Fibroblast of peridontal ligament (primary cell): ENCODE measurements at regions not wholly inside any gene's neighbourhood (a gene's known extent, or its start where the extent isn't known, plus 50 kb on each side); places are given as distances from the start of the nearest gene placed in this dataset.
A peak's percentile ranks its signal among the peaks of the same experiment; 100 is the strongest.

Experiments
- DNase-seq: peaks from one replicate; pipeline ENCODE4 v3.0.0-alpha.2; 2010; ENCODE audit errors: extremely low read depth

- DNase-seq, result no peak
Measured at GRCh38 chr3:98999675-99000074, 98.2 kb upstream of the DCBLD2 start.

GRCh38 chr3:98994128-98994762, 92.8 kb upstream of the DCBLD2 start:
- peak; percentile 89 for DNase-seq

- no peak for DNase-seq
Measured at GRCh38 chr3:98991393-98991792, 89.9 kb upstream of the DCBLD2 start.

- DNase-seq, result no peak
Measured at GRCh38 chr3:98990657-98991056, 89.2 kb upstream of the DCBLD2 start.

- DNase-seq, result peak; percentile 92
Measured at GRCh38 chr3:98986073-98986472, 84.6 kb upstream of the DCBLD2 start.

GRCh38 chr3:98985431-98985830, 83.9 kb upstream of the DCBLD2 start:
- no peak for DNase-seq

GRCh38 chr3:98984024-98984423, 82.5 kb upstream of the DCBLD2 start:
- no peak for DNase-seq

GRCh38 chr3:98982351-98982750, 80.9 kb upstream of the DCBLD2 start:
- peak; percentile 55 for DNase-seq

- DNase-seq, result peak; percentile 41
Measured at GRCh38 chr3:98980915-98981596, 79.6 kb upstream of the DCBLD2 start.

GRCh38 chr3:98979296-98979695, 77.8 kb upstream of the DCBLD2 start:
- DNase-seq, result no peak

- DNase-seq, result no peak
Measured at GRCh38 chr3:98978068-98978811, 76.7 kb upstream of the DCBLD2 start.

GRCh38 chr3:98977520-98977919, 76.0 kb upstream of the DCBLD2 start:
- peak; percentile 75 for DNase-seq

GRCh38 chr3:98974442-98974841, 72.9 kb upstream of the DCBLD2 start:
- no peak for DNase-seq

- no peak for DNase-seq
Measured at GRCh38 chr3:98972720-98973119, 71.2 kb upstream of the DCBLD2 start.

- peak; percentile 96 for DNase-seq
Measured at GRCh38 chr3:98972155-98972554, 70.7 kb upstream of the DCBLD2 start.

GRCh38 chr3:98971169-98971681, 69.7 kb upstream of the DCBLD2 start:
- peak; percentile 35 for DNase-seq

- peak; percentile 53 for DNase-seq
Measured at GRCh38 chr3:98969295-98969694, 67.8 kb upstream of the DCBLD2 start.

GRCh38 chr3:98968824-98969223, 67.3 kb upstream of the DCBLD2 start:
- no peak for DNase-seq

GRCh38 chr3:98968347-98968746, 66.9 kb upstream of the DCBLD2 start:
- no peak for DNase-seq

- no peak for DNase-seq
Measured at GRCh38 chr3:98967758-98968157, 66.3 kb upstream of the DCBLD2 start.

- DNase-seq, result peak; percentile 38
Measured at GRCh38 chr3:98966862-98967546, 65.5 kb upstream of the DCBLD2 start.

GRCh38 chr3:98966434-98966833, 64.9 kb upstream of the DCBLD2 start:
- no peak for DNase-seq
